ENCODE measurements at regions not wholly inside any gene's neighbourhood (a gene's known extent, or its start where the extent isn't known, plus 50 kb on each side); places are given as distances from the start of the nearest gene placed in this dataset.

GRCh38 chr2:21376864-21377263 is 253.1 kb downstream of the TDRD15 start:
- TF ChIP-seq CTCF (IDR thresholded peaks at IDR 0.05 in 4 of 5, conservative IDR thresholded peaks at IDR 0.05 in 1 of 5) (no peak), POLR2A (IDR thresholded peaks at IDR 0.05) (no peak)

All from gastrocnemius medialis (tissue), 4 donors.